NB4 (cell line): ENCODE measurements at regions not wholly inside any gene's neighbourhood (a gene's known extent, or its start where the extent isn't known, plus 50 kb on each side); places are given as distances from the start of the nearest gene placed in this dataset.

Source experiments
- DNase-seq: peaks from one replicate; pipeline ENCODE4 v3.0.0; 2010; ENCODE audit warnings: low read depth
- H3K4me3 ChIP-seq: one replicate; pipeline ENCODE4 v1.5.1; 2011; ENCODE audit warnings: mild to moderate bottlenecking, low read depth, low read length, moderate library complexity
- CTCF ChIP-seq: IDR thresholded peaks from one replicate; pipeline ENCODE4 v1.5.1; 2012; ENCODE audit warnings: low read depth, low read length
- MAX ChIP-seq: IDR thresholded peaks from 2 replicates; pipeline ENCODE4 v1.6.1; 2011; ENCODE audit warnings: low read depth, low read length
- MYC ChIP-seq: IDR thresholded peaks from 2 replicates; pipeline ENCODE4 v1.6.1; 2011; ENCODE audit warnings: low read depth, low read length
- POLR2A ChIP-seq: IDR thresholded peaks from 2 replicates; pipeline ENCODE4 v1.6.1; 2011; ENCODE audit warnings: mild to moderate bottlenecking; ENCODE audit not compliant: insufficient read length; ENCODE audit errors: extremely low read depth

- TF ChIP-seq CTCF = peak; percentile 97
- TF ChIP-seq MYC = no peak
- TF ChIP-seq POLR2A = no peak
- DNase-seq = peak; percentile 68
- H3K4me3 ChIP-seq = no peak overlapping the region
These were observed 336.9 kb upstream of the NPSR1 start for GRCh38 chr7:34320926-34321661.

GRCh38 chr7:34322841-34323240 is 335.2 kb upstream of the NPSR1 start:
- TF ChIP-seq MAX (no peak), MYC (no peak), POLR2A (no peak), CTCF (no peak)
- no peak for DNase-seq
- no peak overlapping the region for H3K4me3 ChIP-seq

GRCh38 chr7:34327681-34328080 is 330.3 kb upstream of the NPSR1 start:
- no peak for DNase-seq
- TF ChIP-seq CTCF (no peak), MYC (no peak), MAX (no peak), POLR2A (no peak)
- H3K4me3 ChIP-seq = no peak overlapping the region

GRCh38 chr7:34330308-34330707 is 327.7 kb upstream of the NPSR1 start:
- DNase-seq = no peak
- TF ChIP-seq POLR2A (no peak), MAX (no peak), MYC (no peak), CTCF (no peak)
- no peak overlapping the region for H3K4me3 ChIP-seq

- H3K4me3 ChIP-seq = no peak overlapping the region
- no peak for TF ChIP-seq MAX
- no peak for TF ChIP-seq POLR2A
- no peak for TF ChIP-seq MYC
- no peak for TF ChIP-seq CTCF
- DNase-seq = no peak
These were observed 326.9 kb upstream of the NPSR1 start for GRCh38 chr7:34331102-34331501.
